ENCODE measurements at regions not wholly inside any gene's neighbourhood (a gene's known extent, or its start where the extent isn't known, plus 50 kb on each side); places are given as distances from the start of the nearest gene placed in this dataset.

DNA sequence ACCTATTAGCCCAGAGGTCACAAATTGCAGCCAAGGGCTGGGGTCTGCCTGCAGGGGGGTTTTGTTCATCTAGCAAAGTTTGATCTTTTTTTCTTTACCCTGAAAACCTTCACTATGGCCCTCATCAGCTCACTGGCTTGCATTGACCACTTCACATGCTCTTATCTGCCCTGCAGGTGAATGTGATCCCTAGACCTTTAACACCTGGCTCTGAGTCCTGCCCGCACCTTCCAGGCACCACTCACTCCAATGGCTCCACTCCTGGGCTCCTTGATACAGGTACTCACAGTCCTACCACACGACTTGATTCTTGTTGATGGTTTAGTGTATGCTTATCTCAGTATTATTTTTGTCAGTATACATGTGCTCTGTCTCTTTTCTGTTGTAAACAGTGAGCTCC, 92.5 kb downstream of the FEM1C start:
- TF ChIP-seq, protein P1, sequence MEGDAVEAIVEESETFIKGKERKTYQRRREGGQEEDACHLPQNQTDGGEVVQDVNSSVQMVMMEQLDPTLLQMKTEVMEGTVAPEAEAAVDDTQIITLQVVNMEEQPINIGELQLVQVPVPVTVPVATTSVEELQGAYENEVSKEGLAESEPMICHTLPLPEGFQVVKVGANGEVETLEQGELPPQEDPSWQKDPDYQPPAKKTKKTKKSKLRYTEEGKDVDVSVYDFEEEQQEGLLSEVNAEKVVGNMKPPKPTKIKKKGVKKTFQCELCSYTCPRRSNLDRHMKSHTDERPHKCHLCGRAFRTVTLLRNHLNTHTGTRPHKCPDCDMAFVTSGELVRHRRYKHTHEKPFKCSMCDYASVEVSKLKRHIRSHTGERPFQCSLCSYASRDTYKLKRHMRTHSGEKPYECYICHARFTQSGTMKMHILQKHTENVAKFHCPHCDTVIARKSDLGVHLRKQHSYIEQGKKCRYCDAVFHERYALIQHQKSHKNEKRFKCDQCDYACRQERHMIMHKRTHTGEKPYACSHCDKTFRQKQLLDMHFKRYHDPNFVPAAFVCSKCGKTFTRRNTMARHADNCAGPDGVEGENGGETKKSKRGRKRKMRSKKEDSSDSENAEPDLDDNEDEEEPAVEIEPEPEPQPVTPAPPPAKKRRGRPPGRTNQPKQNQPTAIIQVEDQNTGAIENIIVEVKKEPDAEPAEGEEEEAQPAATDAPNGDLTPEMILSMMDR (IDR thresholded peaks at IDR 0.05), result no peak
- no peak for TF ChIP-seq POLR2A (IDR thresholded peaks at IDR 0.05)
